Liver (tissue), 8 donors: ENCODE measurements at regions not wholly inside any gene's neighbourhood (a gene's known extent, or its start where the extent isn't known, plus 50 kb on each side); places are given as distances from the start of the nearest gene placed in this dataset.

ENCODE experiments used
- DNase-seq: peaks from one replicate; pipeline ENCODE4 v3.0.0-alpha.2; 2017; ENCODE audit warnings: low spot score
- H3K27ac ChIP-seq, 2 donors: one replicate each; pipeline ENCODE4 v1.7.0; 2013; ENCODE audit warnings: inconsistent platforms in 2 of 2, low read length in 2 of 2, control low read depth in 1 of 2, low read depth in 1 of 2, mild to moderate bottlenecking in 1 of 2
- H3K27me3 ChIP-seq, 4 donors: one replicate each; pipeline versions ENCODE4 v1.6.1 to v1.7.0; 2013; ENCODE audit warnings: low read length in 3 of 4, inconsistent platforms in 1 of 4, mild to moderate bottlenecking in 1 of 4, moderate library complexity in 1 of 4; ENCODE audit not compliant: control insufficient read depth in 4 of 4, insufficient read depth in 4 of 4
- H3K36me3 ChIP-seq, 4 donors: one replicate each; pipeline versions ENCODE4 v1.6.1 to v1.7.0; 2013; ENCODE audit warnings: low read length in 3 of 4, mild to moderate bottlenecking in 3 of 4, low read depth in 1 of 4, moderate library complexity in 1 of 4; ENCODE audit not compliant: control insufficient read depth in 4 of 4, insufficient read depth in 3 of 4
- H3K4me1 ChIP-seq, 4 donors: one replicate each; pipeline versions ENCODE4 v1.6.1 to v1.7.0; 2013; ENCODE audit warnings: low read length in 3 of 4, mild to moderate bottlenecking in 3 of 4, moderate library complexity in 1 of 4; ENCODE audit not compliant: control insufficient read depth in 4 of 4, insufficient read depth in 4 of 4
- H3K4me3 ChIP-seq, 3 donors: one replicate each; pipeline versions ENCODE4 v1.6.1 to v1.7.0; 2013; ENCODE audit warnings: low read length in 3 of 3, control low read depth in 1 of 3, low read depth in 1 of 3, mild to moderate bottlenecking in 1 of 3
- H3K9ac ChIP-seq, 2 donors: one replicate each; pipeline ENCODE4 v1.7.0; 2013; ENCODE audit warnings: low read length in 2 of 2, mild to moderate bottlenecking in 2 of 2, moderate library complexity in 2 of 2, control low read depth in 1 of 2, low read depth in 1 of 2
- H3K9me3 ChIP-seq, 4 donors: one replicate each; pipeline versions ENCODE4 v1.6.1 to v1.7.0; 2013; ENCODE audit warnings: low read length in 3 of 4; ENCODE audit not compliant: control insufficient read depth in 4 of 4
- EGR1 ChIP-seq, 2 donors: IDR thresholded peaks; 2 replicates each; pipeline ENCODE4 v1.6.1; 2016 to 2018; ENCODE audit warnings: antibody characterized with exemption in 2 of 2, low read depth in 2 of 2
- FOXA1 ChIP-seq: IDR thresholded peaks from 2 replicates; pipeline ENCODE4 v1.6.1; 2016; ENCODE audit warnings: antibody characterized with exemption
- FOXA2 ChIP-seq: IDR thresholded peaks from 2 replicates; pipeline ENCODE4 v1.6.1; 2016; ENCODE audit warnings: antibody characterized with exemption
- GABPA ChIP-seq, 2 donors: IDR thresholded peaks in 1 of 2; conservative IDR thresholded peaks in 1 of 2; 2 replicates each; pipeline ENCODE4 v1.6.1; 2016; ENCODE audit warnings: antibody characterized with exemption in 2 of 2, mild to moderate bottlenecking in 1 of 2, moderate library complexity in 1 of 2
- HNF4A ChIP-seq, 2 donors: conservative IDR thresholded peaks; 2 replicates each; pipeline ENCODE4 v1.6.1; 2016; ENCODE audit warnings: antibody characterized with exemption in 2 of 2, mild to moderate bottlenecking in 2 of 2
- HNF4G ChIP-seq: IDR thresholded peaks from 2 replicates; pipeline ENCODE4 v1.6.1; 2016; ENCODE audit warnings: antibody characterized with exemption
- JUND ChIP-seq, 2 donors: IDR thresholded peaks; 2 replicates each; pipeline ENCODE4 v1.6.1; 2016; ENCODE audit warnings: antibody characterized with exemption in 2 of 2
- NR2F2 ChIP-seq: IDR thresholded peaks from 2 replicates; pipeline ENCODE4 v1.6.1; 2016; ENCODE audit warnings: antibody characterized with exemption
- RAD21 ChIP-seq, 2 donors: IDR thresholded peaks; 2 replicates each; pipeline ENCODE4 v1.6.1; 2016; ENCODE audit warnings: antibody characterized with exemption in 2 of 2, mild to moderate bottlenecking in 2 of 2
- RXRA ChIP-seq, 2 donors: IDR thresholded peaks; 2 replicates each; pipeline ENCODE4 v1.6.1; 2017 to 2018; ENCODE audit warnings: antibody characterized with exemption in 2 of 2, mild to moderate bottlenecking in 1 of 2
- SP1 ChIP-seq: IDR thresholded peaks from 2 replicates; pipeline ENCODE4 v1.6.1; 2018; ENCODE audit warnings: antibody characterized with exemption, mild to moderate bottlenecking
- TAF1 ChIP-seq: conservative IDR thresholded peaks from 2 replicates; pipeline ENCODE4 v1.6.1; 2016; ENCODE audit warnings: antibody characterized with exemption, mild to moderate bottlenecking
- YY1 ChIP-seq: IDR thresholded peaks from 2 replicates; pipeline ENCODE4 v1.6.1; 2016; ENCODE audit warnings: antibody characterized with exemption, mild to moderate bottlenecking
- whole genome bisulfite sequencing: extraction: QIAGEN DNeasy Blood & Tissue Kit; methylation state at CpG from one replicate; pipeline ENCODE4 v1.1.7; 2013; 5-methylcytosine and 5-hydroxymethylcytosine counted together
- TF ChIP-seq, protein P1 (sequence below): IDR thresholded peaks from 2 replicates; pipeline ENCODE4 v1.6.1; 2016; ENCODE audit warnings: antibody characterized with exemption
- TF ChIP-seq, protein P2 (sequence below): IDR thresholded peaks from 2 replicates; pipeline ENCODE4 v1.6.1; 2016; ENCODE audit warnings: antibody characterized with exemption
- TF ChIP-seq, protein P3 (sequence below): fragments of 150-350 bp; IDR thresholded peaks from 2 replicates; pipeline ENCODE4 v1.5.1; 2017; ENCODE audit warnings: improper control_type of control experiment, low read depth, low read length; ENCODE audit not compliant: missing input control
- TF ChIP-seq, protein P4 (sequence below): IDR thresholded peaks from 2 replicates; pipeline ENCODE4 v1.6.1; 2016; ENCODE audit warnings: antibody characterized with exemption, mild to moderate bottlenecking
- TF ChIP-seq, protein P5 (sequence below): IDR thresholded peaks from 2 replicates; pipeline ENCODE4 v1.6.1; 2016; ENCODE audit warnings: antibody characterized with exemption
- donor health status: healthy.
- donor health status: healthy.
- donor health status: healthy.
- donor health status: healthy.
- donor health status: healthy.

DNA sequence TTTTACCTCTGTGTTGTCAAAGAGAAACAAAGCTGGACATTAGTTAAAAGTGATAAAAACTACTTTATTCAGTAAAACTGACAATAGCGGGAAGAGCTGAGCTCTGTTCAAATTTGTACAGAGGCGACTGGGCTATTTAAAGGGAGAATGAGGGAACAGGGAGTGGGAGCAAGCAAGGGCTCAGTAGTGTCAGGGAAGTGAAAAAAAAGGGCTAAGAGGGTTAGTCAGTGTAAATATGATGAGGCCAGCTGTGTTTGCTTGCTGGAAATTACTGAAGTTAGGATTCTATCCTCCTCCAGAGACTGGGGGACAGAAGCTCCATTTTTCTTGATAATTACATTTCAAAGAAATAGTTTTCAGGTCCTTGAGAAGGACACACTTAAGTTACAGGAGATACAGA lies 232.5 kb downstream of the SH2D4B start:
- no peak for DNase-seq
- no peak overlapping the region for H3K4me3 ChIP-seq
- no peak overlapping the region for H3K27ac ChIP-seq
- no peaks in the 10 kb centered on the region for H3K36me3 ChIP-seq
- TF ChIP-seq, protein P1, sequence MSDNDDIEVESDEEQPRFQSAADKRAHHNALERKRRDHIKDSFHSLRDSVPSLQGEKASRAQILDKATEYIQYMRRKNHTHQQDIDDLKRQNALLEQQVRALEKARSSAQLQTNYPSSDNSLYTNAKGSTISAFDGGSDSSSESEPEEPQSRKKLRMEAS: no peak
- TF ChIP-seq, protein P2, sequence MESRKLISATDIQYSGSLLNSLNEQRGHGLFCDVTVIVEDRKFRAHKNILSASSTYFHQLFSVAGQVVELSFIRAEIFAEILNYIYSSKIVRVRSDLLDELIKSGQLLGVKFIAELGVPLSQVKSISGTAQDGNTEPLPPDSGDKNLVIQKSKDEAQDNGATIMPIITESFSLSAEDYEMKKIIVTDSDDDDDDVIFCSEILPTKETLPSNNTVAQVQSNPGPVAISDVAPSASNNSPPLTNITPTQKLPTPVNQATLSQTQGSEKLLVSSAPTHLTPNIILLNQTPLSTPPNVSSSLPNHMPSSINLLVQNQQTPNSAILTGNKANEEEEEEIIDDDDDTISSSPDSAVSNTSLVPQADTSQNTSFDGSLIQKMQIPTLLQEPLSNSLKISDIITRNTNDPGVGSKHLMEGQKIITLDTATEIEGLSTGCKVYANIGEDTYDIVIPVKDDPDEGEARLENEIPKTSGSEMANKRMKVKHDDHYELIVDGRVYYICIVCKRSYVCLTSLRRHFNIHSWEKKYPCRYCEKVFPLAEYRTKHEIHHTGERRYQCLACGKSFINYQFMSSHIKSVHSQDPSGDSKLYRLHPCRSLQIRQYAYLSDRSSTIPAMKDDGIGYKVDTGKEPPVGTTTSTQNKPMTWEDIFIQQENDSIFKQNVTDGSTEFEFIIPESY: no peak
- TF ChIP-seq NR2F2 (no peak), TAF1 (no peak), FOXA1 (no peak), YY1 (no peak), EGR1 (IDR thresholded peaks at IDR 0.05; ENCODE audit: low read depth in 2 of 2) (no peak), RAD21 (IDR thresholded peaks at IDR 0.05) (no peak), GABPA (IDR thresholded peaks at IDR 0.05 in 1 of 2, conservative IDR thresholded peaks at IDR 0.05 in 1 of 2) (no peak), FOXA2 (no peak), HNF4G (no peak), RXRA (IDR thresholded peaks at IDR 0.05) (no peak), HNF4A (conservative IDR thresholded peaks at IDR 0.05) (no peak), SP1 (no peak), JUND (IDR thresholded peaks at IDR 0.05) (no peak)
- TF ChIP-seq, protein P3, sequence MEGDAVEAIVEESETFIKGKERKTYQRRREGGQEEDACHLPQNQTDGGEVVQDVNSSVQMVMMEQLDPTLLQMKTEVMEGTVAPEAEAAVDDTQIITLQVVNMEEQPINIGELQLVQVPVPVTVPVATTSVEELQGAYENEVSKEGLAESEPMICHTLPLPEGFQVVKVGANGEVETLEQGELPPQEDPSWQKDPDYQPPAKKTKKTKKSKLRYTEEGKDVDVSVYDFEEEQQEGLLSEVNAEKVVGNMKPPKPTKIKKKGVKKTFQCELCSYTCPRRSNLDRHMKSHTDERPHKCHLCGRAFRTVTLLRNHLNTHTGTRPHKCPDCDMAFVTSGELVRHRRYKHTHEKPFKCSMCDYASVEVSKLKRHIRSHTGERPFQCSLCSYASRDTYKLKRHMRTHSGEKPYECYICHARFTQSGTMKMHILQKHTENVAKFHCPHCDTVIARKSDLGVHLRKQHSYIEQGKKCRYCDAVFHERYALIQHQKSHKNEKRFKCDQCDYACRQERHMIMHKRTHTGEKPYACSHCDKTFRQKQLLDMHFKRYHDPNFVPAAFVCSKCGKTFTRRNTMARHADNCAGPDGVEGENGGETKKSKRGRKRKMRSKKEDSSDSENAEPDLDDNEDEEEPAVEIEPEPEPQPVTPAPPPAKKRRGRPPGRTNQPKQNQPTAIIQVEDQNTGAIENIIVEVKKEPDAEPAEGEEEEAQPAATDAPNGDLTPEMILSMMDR: no peak
- TF ChIP-seq, protein P4, sequence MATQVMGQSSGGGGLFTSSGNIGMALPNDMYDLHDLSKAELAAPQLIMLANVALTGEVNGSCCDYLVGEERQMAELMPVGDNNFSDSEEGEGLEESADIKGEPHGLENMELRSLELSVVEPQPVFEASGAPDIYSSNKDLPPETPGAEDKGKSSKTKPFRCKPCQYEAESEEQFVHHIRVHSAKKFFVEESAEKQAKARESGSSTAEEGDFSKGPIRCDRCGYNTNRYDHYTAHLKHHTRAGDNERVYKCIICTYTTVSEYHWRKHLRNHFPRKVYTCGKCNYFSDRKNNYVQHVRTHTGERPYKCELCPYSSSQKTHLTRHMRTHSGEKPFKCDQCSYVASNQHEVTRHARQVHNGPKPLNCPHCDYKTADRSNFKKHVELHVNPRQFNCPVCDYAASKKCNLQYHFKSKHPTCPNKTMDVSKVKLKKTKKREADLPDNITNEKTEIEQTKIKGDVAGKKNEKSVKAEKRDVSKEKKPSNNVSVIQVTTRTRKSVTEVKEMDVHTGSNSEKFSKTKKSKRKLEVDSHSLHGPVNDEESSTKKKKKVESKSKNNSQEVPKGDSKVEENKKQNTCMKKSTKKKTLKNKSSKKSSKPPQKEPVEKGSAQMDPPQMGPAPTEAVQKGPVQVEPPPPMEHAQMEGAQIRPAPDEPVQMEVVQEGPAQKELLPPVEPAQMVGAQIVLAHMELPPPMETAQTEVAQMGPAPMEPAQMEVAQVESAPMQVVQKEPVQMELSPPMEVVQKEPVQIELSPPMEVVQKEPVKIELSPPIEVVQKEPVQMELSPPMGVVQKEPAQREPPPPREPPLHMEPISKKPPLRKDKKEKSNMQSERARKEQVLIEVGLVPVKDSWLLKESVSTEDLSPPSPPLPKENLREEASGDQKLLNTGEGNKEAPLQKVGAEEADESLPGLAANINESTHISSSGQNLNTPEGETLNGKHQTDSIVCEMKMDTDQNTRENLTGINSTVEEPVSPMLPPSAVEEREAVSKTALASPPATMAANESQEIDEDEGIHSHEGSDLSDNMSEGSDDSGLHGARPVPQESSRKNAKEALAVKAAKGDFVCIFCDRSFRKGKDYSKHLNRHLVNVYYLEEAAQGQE: no peak
- TF ChIP-seq, protein P5, sequence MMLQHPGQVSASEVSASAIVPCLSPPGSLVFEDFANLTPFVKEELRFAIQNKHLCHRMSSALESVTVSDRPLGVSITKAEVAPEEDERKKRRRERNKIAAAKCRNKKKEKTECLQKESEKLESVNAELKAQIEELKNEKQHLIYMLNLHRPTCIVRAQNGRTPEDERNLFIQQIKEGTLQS: no peak
- no peaks in the 10 kb centered on the region for H3K27me3 ChIP-seq
- H3K9me3 ChIP-seq: no peaks in the 10 kb centered on the region
- no peak overlapping the region for H3K9ac ChIP-seq
- no peaks in the 10 kb centered on the region for H3K4me1 ChIP-seq
- 67% methylated on average over 2 of the region's 2 CpGs for WGBS

DNA sequence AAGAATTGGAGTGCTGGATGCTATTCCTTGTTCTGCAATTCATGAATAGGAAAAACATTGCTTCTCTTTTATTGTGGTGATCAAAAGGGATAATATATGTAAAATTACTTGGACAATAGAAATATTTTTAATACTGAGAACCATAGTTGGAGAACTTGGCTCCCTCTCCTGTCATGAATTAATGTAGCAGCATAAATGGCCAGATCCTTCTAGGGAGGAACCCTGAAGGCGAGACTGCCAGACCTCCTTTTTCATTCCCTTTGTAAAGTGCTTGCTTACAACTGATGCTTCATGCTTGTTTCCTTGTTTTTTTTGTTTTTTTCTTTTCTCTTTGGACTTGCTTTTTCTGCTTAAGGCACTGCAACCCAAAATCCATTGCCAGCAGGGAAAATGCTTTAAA lies 233.6 kb downstream of the SH2D4B start:
- no peaks in the 10 kb centered on the region for H3K36me3 ChIP-seq
- TF ChIP-seq, protein P1: no peak
- TF ChIP-seq RAD21 (IDR thresholded peaks at IDR 0.05): no peak
- TF ChIP-seq, protein P5: no peak
- no peak overlapping the region for H3K4me3 ChIP-seq
- H3K27ac ChIP-seq: no peak overlapping the region
- H3K9me3 ChIP-seq: no peaks in the 10 kb centered on the region
- no peaks in the 10 kb centered on the region for H3K27me3 ChIP-seq
- DNase-seq: no peak
- WGBS: 83% methylated on average over 1 of the region's 1 CpG
- no peaks in the 10 kb centered on the region for H3K4me1 ChIP-seq
- H3K9ac ChIP-seq: no peak overlapping the region
